Uterus (tissue), 3 donors: ENCODE measurements at regions not wholly inside any gene's neighbourhood (a gene's known extent, or its start where the extent isn't known, plus 50 kb on each side); places are given as distances from the start of the nearest gene placed in this dataset.

Experiments used
- DNase-seq, 2 donors: peaks; one replicate each; pipeline ENCODE4 v3.0.0-alpha.2; 2019 to 2020
- H3K27ac ChIP-seq, 2 donors: fragments of 200-600 bp; sonication (generic); 1 replicate in 1 of 2; 2 replicates in 1 of 2; pipeline ENCODE4 v1.5.1; 2016 to 2018
- H3K27me3 ChIP-seq, 2 donors: fragments of 200-600 bp; sonication (generic); one replicate each; pipeline ENCODE4 v1.5.1; 2018 to 2019; ENCODE audit warnings: control low read depth in 1 of 2
- H3K36me3 ChIP-seq, 2 donors: fragments of 200-600 bp; sonication (generic); one replicate each; pipeline ENCODE4 v1.5.1; 2019; ENCODE audit warnings: control low read depth in 1 of 2
- H3K4me1 ChIP-seq, 2 donors: fragments of 200-600 bp; sonication (generic); one replicate each; pipeline ENCODE4 v1.5.1; 2018 to 2019; ENCODE audit warnings: control low read depth in 1 of 2
- H3K4me3 ChIP-seq, 2 donors: fragments of 200-600 bp; sonication (generic); 1 replicate in 1 of 2; 2 replicates in 1 of 2; pipeline ENCODE4 v1.5.1; 2018 to 2019; ENCODE audit warnings: mild to moderate bottlenecking in 1 of 2
- H3K9me3 ChIP-seq, 2 donors: fragments of 200-600 bp; sonication (generic); one replicate each; pipeline ENCODE4 v1.5.1; 2019; ENCODE audit warnings: control low read depth in 1 of 2
- CTCF ChIP-seq, 4 experiments: fragments of 200-600 bp in 2 of 4; fragments of 450-650 bp in 2 of 4; sonication (generic) in 2 of 4; IDR thresholded peaks; one replicate each; pipeline ENCODE4 v1.5.1; 2016 to 2019; ENCODE audit warnings: antibody characterized with exemption in 4 of 4, mild to moderate bottlenecking in 2 of 4, moderate library complexity in 1 of 4
- POLR2A ChIP-seq, 2 donors: fragments of 450-650 bp; IDR thresholded peaks; one replicate each; pipeline ENCODE4 v1.6.1; 2016; ENCODE audit warnings: antibody characterized with exemption in 2 of 2, mild to moderate bottlenecking in 1 of 2, moderate library complexity in 1 of 2
- intact Hi-C: fragments of 100-400 bp; cut with DNase I; formaldehyde crosslinking; loops from one replicate; pipeline ENCODE4 v1.15.1; 2023; ENCODE audit warnings: low total_unique reads
- donor health status: DM: yes; HTN: yes; CAD: no.

- DNase-seq, result no peak
- no peaks in the 10 kb centered on the region for H3K27me3 ChIP-seq
- intact Hi-C loops, result no loop called here
- no peaks in the 10 kb centered on the region for H3K4me1 ChIP-seq
- H3K9me3 ChIP-seq, result no peaks in the 10 kb centered on the region
- H3K27ac ChIP-seq, result no peak overlapping the region
- TF ChIP-seq CTCF (IDR thresholded peaks at IDR 0.05) (no peak), POLR2A (IDR thresholded peaks at IDR 0.05) (no peak)
- no peak overlapping the region for H3K4me3 ChIP-seq
- no peaks in the 10 kb centered on the region for H3K36me3 ChIP-seq
These were observed 421.9 kb downstream of the LRFN5 start for GRCh38 chr14:42028607-42029006.

DNA sequence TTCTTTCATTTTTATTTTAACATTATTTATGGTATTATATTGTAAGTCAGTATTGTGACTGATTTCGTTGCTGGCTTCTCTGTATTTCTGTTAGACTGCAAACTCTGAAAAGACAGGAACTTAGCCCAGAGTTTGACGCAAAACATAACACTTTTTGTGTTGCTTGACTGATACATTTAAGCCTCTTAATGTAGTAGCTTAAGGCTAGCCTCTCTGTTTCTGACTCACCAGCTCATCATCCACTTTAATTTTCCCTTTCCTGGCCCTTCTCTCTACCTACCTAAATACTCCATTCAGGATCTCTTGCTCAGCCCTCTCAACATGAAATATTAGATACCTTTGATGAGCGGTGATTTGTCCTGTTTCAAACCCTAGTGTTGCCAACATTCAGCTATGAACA is 420.6 kb downstream of the LRFN5 start:
- H3K27ac ChIP-seq, result no peak overlapping the region
- no peaks in the 10 kb centered on the region for H3K36me3 ChIP-seq
- intact Hi-C loops, result no loop called here
- no peaks in the 10 kb centered on the region for H3K27me3 ChIP-seq
- no peak for DNase-seq
- no peak overlapping the region for H3K4me3 ChIP-seq
- no peak for TF ChIP-seq CTCF (IDR thresholded peaks at IDR 0.05)
- no peak for TF ChIP-seq POLR2A (IDR thresholded peaks at IDR 0.05)
- no peaks in the 10 kb centered on the region for H3K4me1 ChIP-seq
- H3K9me3 ChIP-seq, result no peaks in the 10 kb centered on the region

DNA sequence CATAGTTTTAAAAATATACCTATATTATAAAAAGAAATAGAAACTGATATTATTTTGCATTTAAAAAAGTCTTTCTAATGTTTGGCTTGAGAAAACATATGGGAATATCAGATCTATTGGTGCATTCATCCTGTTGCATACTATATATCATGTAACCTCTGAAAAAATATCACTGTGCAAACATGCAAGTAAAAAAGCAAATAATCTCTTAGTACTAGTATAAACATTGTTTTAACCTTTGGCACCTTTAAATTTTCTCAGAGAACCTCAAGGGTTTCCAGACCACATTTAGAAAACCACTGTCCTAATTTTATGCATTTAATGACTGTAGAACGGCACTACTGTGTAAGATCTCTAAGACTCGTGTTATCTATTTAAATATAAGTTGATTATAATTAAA is 416.8 kb downstream of the LRFN5 start:
- TF ChIP-seq CTCF (IDR thresholded peaks at IDR 0.05), result no peak
- TF ChIP-seq POLR2A (IDR thresholded peaks at IDR 0.05), result no peak
- intact Hi-C loops, result no loop called here

GRCh38 chr14:42014301-42014700 is 407.6 kb downstream of the LRFN5 start:
- no peaks in the 10 kb centered on the region for H3K4me1 ChIP-seq
- H3K4me3 ChIP-seq, result no peak overlapping the region
- no peaks in the 10 kb centered on the region for H3K27me3 ChIP-seq
- H3K36me3 ChIP-seq, result no peaks in the 10 kb centered on the region
- intact Hi-C loops, result no loop called here
- DNase-seq, result no peak
- no peak overlapping the region for H3K27ac ChIP-seq
- no peak for TF ChIP-seq CTCF (IDR thresholded peaks at IDR 0.05)
- no peak for TF ChIP-seq POLR2A (IDR thresholded peaks at IDR 0.05)
- H3K9me3 ChIP-seq, result no peaks in the 10 kb centered on the region

More for the DNA sequence above, 416.8 kb downstream of the LRFN5 start:
- no peak for DNase-seq
- Histone ChIP-seq H3K9me3 (no peaks in the 10 kb centered on the region), H3K4me1 (no peaks in the 10 kb centered on the region), H3K27ac (no peak overlapping the region), H3K27me3 (no peaks in the 10 kb centered on the region), H3K4me3 (no peak overlapping the region), H3K36me3 (no peaks in the 10 kb centered on the region)

- Histone ChIP-seq H3K4me1 (no peaks in the 10 kb centered on the region), H3K9me3 (no peaks in the 10 kb centered on the region), H3K27ac (no peak overlapping the region), H3K36me3 (no peaks in the 10 kb centered on the region), H3K4me3 (no peak overlapping the region), H3K27me3 (no peaks in the 10 kb centered on the region)
- no peak for TF ChIP-seq CTCF (IDR thresholded peaks at IDR 0.05)
- TF ChIP-seq POLR2A (IDR thresholded peaks at IDR 0.05), result no peak
- no peak for DNase-seq
- intact Hi-C loops, result no loop called here
These were observed 406.9 kb downstream of the LRFN5 start for GRCh38 chr14:42013559-42013958.
